GM12878 (cell line): ENCODE measurements at regions not wholly inside any gene's neighbourhood (a gene's known extent, or its start where the extent isn't known, plus 50 kb on each side); places are given as distances from the start of the nearest gene placed in this dataset.

Source experiments
- ATF2 ChIP-seq: IDR thresholded peaks from 2 replicates; pipeline ENCODE4 v1.6.1; 2012; ENCODE audit warnings: low read length, inconsistent platforms
- BACH1 ChIP-seq: fragments of 450-650 bp; IDR thresholded peaks from 2 replicates; pipeline ENCODE4 v1.6.1; 2017; ENCODE audit warnings: mild to moderate bottlenecking, borderline replicate concordance
- BCL11A ChIP-seq: IDR thresholded peaks from 2 replicates; pipeline ENCODE4 v1.6.1; 2011; ENCODE audit warnings: low read depth, low read length
- BHLHE40 ChIP-seq, 2 experiments: fragments of 450-650 bp in 1 of 2; IDR thresholded peaks; 2 replicates each; pipeline ENCODE4 v1.6.1; 2011 to 2017; ENCODE audit warnings: low read depth in 2 of 2, borderline replicate concordance in 1 of 2, improper control_type of control experiment in 1 of 2, low read length in 1 of 2, mild to moderate bottlenecking in 1 of 2
- CBFB ChIP-seq: IDR thresholded peaks from 2 replicates; pipeline ENCODE4 v1.6.1; 2016; ENCODE audit warnings: antibody characterized with exemption, low read depth
- E2F4 ChIP-seq: IDR thresholded peaks from 2 replicates; pipeline ENCODE4 v1.6.1; 2012; ENCODE audit warnings: low read depth, low read length, improper control_type of control experiment
- GATAD2B ChIP-seq: fragments of 450-650 bp; conservative IDR thresholded peaks from 2 replicates; pipeline ENCODE4 v1.6.1; 2017; ENCODE audit warnings: low read depth, mild to moderate bottlenecking, moderate library complexity
- HCFC1 ChIP-seq: fragments of 150-350 bp; IDR thresholded peaks from 2 replicates; pipeline ENCODE4 v1.6.1; 2014; ENCODE audit warnings: low read length
- IRF4 ChIP-seq: IDR thresholded peaks from 2 replicates; pipeline ENCODE4 v1.6.1; 2011; ENCODE audit warnings: low read depth, low read length
- IRF5 ChIP-seq: fragments of 450-650 bp; IDR thresholded peaks from 2 replicates; pipeline ENCODE4 v1.6.1; 2017; ENCODE audit warnings: borderline replicate concordance
- NR2C1 ChIP-seq: fragments of 450-650 bp; IDR thresholded peaks from 2 replicates; pipeline ENCODE4 v1.6.1; 2017; ENCODE audit warnings: antibody characterized with exemption, mild to moderate bottlenecking, moderate library complexity
- NR2C2 ChIP-seq: IDR thresholded peaks from 2 replicates; pipeline ENCODE4 v1.6.1; 2011; ENCODE audit warnings: borderline replicate concordance, low read depth; ENCODE audit not compliant: control insufficient read depth, insufficient read length
- PBX3 ChIP-seq: IDR thresholded peaks from 2 replicates; pipeline ENCODE4 v1.6.1; 2011; ENCODE audit warnings: mild to moderate bottlenecking, low read depth, low read length, moderate library complexity; ENCODE audit not compliant: insufficient replicate concordance
- POLR2A ChIP-seq: IDR thresholded peaks from 2 replicates; pipeline ENCODE4 v1.6.1; 2011; ENCODE audit warnings: low read depth, mild to moderate bottlenecking, low read length
- POLR2AphosphoS2 ChIP-seq: IDR thresholded peaks from 2 replicates; pipeline ENCODE4 v1.6.1; 2011; ENCODE audit warnings: low read depth, mild to moderate bottlenecking, low read length, improper control_type of control experiment, moderate library complexity
- POLR2AphosphoS5 ChIP-seq: IDR thresholded peaks from 2 replicates; pipeline ENCODE4 v1.6.1; 2011; ENCODE audit warnings: mild to moderate bottlenecking, low read length, inconsistent platforms
- RCOR1 ChIP-seq: conservative IDR thresholded peaks from 2 replicates; pipeline ENCODE4 v1.6.1; 2012; ENCODE audit warnings: low read depth, low read length, improper control_type of control experiment
- REST ChIP-seq: IDR thresholded peaks from 2 replicates; pipeline ENCODE4 v1.6.1; 2012; ENCODE audit warnings: mild to moderate bottlenecking, low read depth, low read length
- RFX5 ChIP-seq: IDR thresholded peaks from 2 replicates; pipeline ENCODE4 v1.6.1; 2011; ENCODE audit warnings: low read depth, low read length, improper control_type of control experiment
- SMARCA5 ChIP-seq: fragments of 450-650 bp; IDR thresholded peaks from 2 replicates; pipeline ENCODE4 v1.6.1; 2017; ENCODE audit warnings: mild to moderate bottlenecking
- SP1 ChIP-seq: IDR thresholded peaks from one replicate; pipeline ENCODE4 v1.6.1; 2011; ENCODE audit warnings: low read depth, low read length
- SREBF2 ChIP-seq: IDR thresholded peaks from 2 replicates; pipeline ENCODE4 v1.6.1; 2012; ENCODE audit warnings: mild to moderate bottlenecking, low read length
- SUZ12 ChIP-seq: fragments of 200-600 bp; sonication (generic); IDR thresholded peaks from one replicate; pipeline ENCODE4 v1.6.1; 2018; ENCODE audit warnings: antibody characterized with exemption, mild to moderate bottlenecking; ENCODE audit not compliant: unreplicated experiment
- TARDBP ChIP-seq: IDR thresholded peaks from 2 replicates; pipeline ENCODE4 v1.6.1; 2016; ENCODE audit warnings: borderline replicate concordance
- TCF12 ChIP-seq: IDR thresholded peaks from 2 replicates; pipeline ENCODE4 v1.6.1; 2011; ENCODE audit warnings: low read depth, mild to moderate bottlenecking, low read length
- TCF3 ChIP-seq: IDR thresholded peaks from 2 replicates; pipeline ENCODE4 v1.6.1; 2012; ENCODE audit warnings: low read depth, mild to moderate bottlenecking, low read length, borderline replicate concordance; ENCODE audit not compliant: insufficient read depth
- ZNF217 ChIP-seq: fragments of 450-650 bp; IDR thresholded peaks from 2 replicates; pipeline ENCODE4 v1.6.1; 2017; ENCODE audit warnings: antibody characterized with exemption, mild to moderate bottlenecking

- no peak for TF ChIP-seq TARDBP
- TF ChIP-seq BACH1 = no peak
- TF ChIP-seq POLR2AphosphoS5 = no peak
- TF ChIP-seq SP1 = no peak
- no peak for TF ChIP-seq SMARCA5
- TF ChIP-seq TCF3 = 0 out of 2 replicates have a peak, but pooled peaks have one; percentile 11
- TF ChIP-seq SUZ12 = no peak
- TF ChIP-seq REST = no peak
- TF ChIP-seq GATAD2B = no peak
- TF ChIP-seq NR2C1 = no peak
- no peak for TF ChIP-seq RCOR1
- TF ChIP-seq ATF2 = no peak
- no peak for TF ChIP-seq PBX3
- no peak for TF ChIP-seq NR2C2
- no peak for TF ChIP-seq POLR2AphosphoS2
- no peak for TF ChIP-seq HCFC1
- TF ChIP-seq IRF5 = no peak
- no peak for TF ChIP-seq CBFB
- peak; percentile 63; the same call in 1 of the 2 replicates for TF ChIP-seq BCL11A
- TF ChIP-seq BHLHE40 (IDR thresholded peaks at IDR 0.05; ENCODE audit: borderline replicate concordance in 1 of 2, low read depth in 2 of 2, low read length in 1 of 2) = no peak
- TF ChIP-seq SREBF2 = no peak
- peak; percentile 54; the same call in 1 of the 2 replicates for TF ChIP-seq TCF12
- no peak for TF ChIP-seq POLR2A
- TF ChIP-seq ZNF217 = no peak
- no peak for TF ChIP-seq RFX5
- TF ChIP-seq IRF4 = no peak
- TF ChIP-seq E2F4 = no peak
These were observed 506.3 kb upstream of the GRM7 start (continued) for GRCh38 chr3:6354653-6355052.
